Tibial nerve (tissue), 4 donors: ENCODE measurements at regions not wholly inside any gene's neighbourhood (a gene's known extent, or its start where the extent isn't known, plus 50 kb on each side); places are given as distances from the start of the nearest gene placed in this dataset.

ENCODE experiments used
- CTCF ChIP-seq, 5 experiments: fragments of 200-600 bp in 3 of 5; fragments of 450-650 bp in 2 of 5; sonication (generic) in 3 of 5; IDR thresholded peaks; one replicate each; pipeline ENCODE4 v1.5.1; 2016 to 2019; ENCODE audit warnings: antibody characterized with exemption in 5 of 5, mild to moderate bottlenecking in 3 of 5, moderate library complexity in 2 of 5
- EP300 ChIP-seq, 2 donors: sonication (generic); formaldehyde crosslinking; IDR thresholded peaks; one replicate each; pipeline ENCODE4 v1.6.1; 2017; ENCODE audit warnings: antibody characterized with exemption in 2 of 2, mild to moderate bottlenecking in 1 of 2

GRCh38 chr18:43932140-43932539 is 654.9 kb upstream of the SYT4 start:
- no peak for TF ChIP-seq EP300 (IDR thresholded peaks at IDR 0.05)
- no peak for TF ChIP-seq CTCF (IDR thresholded peaks at IDR 0.05)
